ENCODE measurements at regions not wholly inside any gene's neighbourhood (a gene's known extent, or its start where the extent isn't known, plus 50 kb on each side); places are given as distances from the start of the nearest gene placed in this dataset.
"Not testable (repeated sequence)": the region's sequence is repeated elsewhere in the genome, so short reads cannot be mapped to it uniquely, and the experiment has no call there.

DNA sequence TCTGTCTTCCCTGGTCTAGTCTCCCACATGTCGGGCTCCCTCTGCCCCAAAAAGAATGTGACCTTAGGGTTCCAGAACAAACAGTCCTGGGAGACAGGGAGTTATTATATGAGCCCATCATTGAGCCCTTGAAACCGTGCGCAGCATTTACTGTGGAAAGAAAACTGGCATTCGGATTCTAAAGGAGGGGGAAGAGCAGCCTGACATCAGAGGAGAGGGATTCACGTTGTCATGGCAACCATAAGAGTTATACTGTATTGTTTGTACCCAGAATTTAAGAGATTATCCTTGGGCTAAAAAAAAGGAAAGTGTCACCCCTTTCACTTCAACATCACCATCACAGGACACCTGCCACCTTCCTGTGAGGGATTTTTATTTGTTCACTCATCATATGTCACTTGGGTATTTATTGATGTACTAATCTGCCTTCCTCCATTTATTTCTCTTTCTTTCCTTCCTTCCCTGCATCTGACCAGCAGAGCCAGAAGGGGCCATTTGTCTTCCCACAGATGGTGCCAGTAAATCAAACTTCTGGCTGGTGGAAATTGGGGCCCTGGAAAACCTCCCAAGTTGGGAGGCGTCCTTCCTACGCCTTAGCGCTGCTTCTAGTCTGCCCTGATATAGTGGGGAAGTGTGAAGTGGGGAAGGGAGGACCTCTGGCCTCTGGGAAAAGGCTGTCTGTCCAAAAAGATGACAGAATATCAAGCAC is 64.9 kb upstream of the FRMPD3 start:
- Histone ChIP-seq H3K36me3 (ENCODE audit: control insufficient read depth, insufficient read depth, low read length) (no peaks in the 10 kb centered on the region), H3K9ac (no peak overlapping the region), H3K9me3 (ENCODE audit: control insufficient read depth, low read length) (no peaks in the 10 kb centered on the region), H3K4me1 (no peaks in the 10 kb centered on the region), H3K79me2 (no peaks in the 10 kb centered on the region), H2AFZ (no peak overlapping the region), H3K27me3 (ENCODE audit: control insufficient read depth, insufficient read depth, low read length) (no peaks in the 10 kb centered on the region), H3K27ac (no peak overlapping the region), H3K4me3 (ENCODE audit: low read depth, low read length) (no peak overlapping the region), H3K4me2 (ENCODE audit: low read length) (no peak overlapping the region)
- TF ChIP-seq CTCF (IDR thresholded peaks at IDR 0.05), result no peak

GRCh38 chrX:107389726-107390125 is 59.7 kb upstream of the FRMPD3 start:
- H3K4me1 ChIP-seq, result no peaks in the 10 kb centered on the region
- H3K27ac ChIP-seq, result no peak overlapping the region
- no peaks in the 10 kb centered on the region for H3K9me3 ChIP-seq (ENCODE audit: control insufficient read depth, low read length)
- no peaks in the 10 kb centered on the region for H3K36me3 ChIP-seq (ENCODE audit: control insufficient read depth, insufficient read depth, low read length)
- no peak overlapping the region for H2AFZ ChIP-seq
- H3K27me3 ChIP-seq (ENCODE audit: control insufficient read depth, insufficient read depth, low read length), result no peaks in the 10 kb centered on the region
- no peak overlapping the region for H3K9ac ChIP-seq
- no peak overlapping the region for H3K4me3 ChIP-seq (ENCODE audit: low read depth, low read length)
- H3K79me2 ChIP-seq, result no peaks in the 10 kb centered on the region
- no peak overlapping the region for H3K4me2 ChIP-seq (ENCODE audit: low read length)
- TF ChIP-seq CTCF (IDR thresholded peaks at IDR 0.05), result no peak

DNA sequence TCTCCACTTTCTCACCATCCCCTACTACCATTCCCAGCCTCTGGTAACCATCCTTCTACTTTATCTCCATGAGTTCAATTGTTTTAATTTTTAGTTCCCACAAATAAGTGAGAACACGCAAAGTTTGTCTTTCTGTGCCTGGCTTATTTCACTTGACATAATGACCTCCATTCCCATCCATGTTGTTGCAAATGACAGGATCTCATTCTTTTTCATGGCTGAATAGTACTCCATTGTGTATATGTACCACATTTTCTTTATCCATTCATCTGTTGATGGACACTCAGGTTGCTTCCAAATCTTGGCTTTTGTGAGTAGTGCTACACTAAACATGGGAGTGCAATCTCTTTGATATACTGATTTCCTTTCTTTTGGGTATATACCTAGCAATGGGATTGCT is 55.8 kb upstream of the FRMPD3 start:
- not testable (repeated sequence) for H3K4me2 ChIP-seq (ENCODE audit: low read length); H3K36me3 ChIP-seq (ENCODE audit: control insufficient read depth, insufficient read depth, low read length); H3K79me2 ChIP-seq; H3K4me3 ChIP-seq (ENCODE audit: low read depth, low read length); H3K4me1 ChIP-seq; H3K27me3 ChIP-seq (ENCODE audit: control insufficient read depth, insufficient read depth, low read length); H2AFZ ChIP-seq; H3K9me3 ChIP-seq (ENCODE audit: control insufficient read depth, low read length); H3K9ac ChIP-seq; H3K27ac ChIP-seq

DNA sequence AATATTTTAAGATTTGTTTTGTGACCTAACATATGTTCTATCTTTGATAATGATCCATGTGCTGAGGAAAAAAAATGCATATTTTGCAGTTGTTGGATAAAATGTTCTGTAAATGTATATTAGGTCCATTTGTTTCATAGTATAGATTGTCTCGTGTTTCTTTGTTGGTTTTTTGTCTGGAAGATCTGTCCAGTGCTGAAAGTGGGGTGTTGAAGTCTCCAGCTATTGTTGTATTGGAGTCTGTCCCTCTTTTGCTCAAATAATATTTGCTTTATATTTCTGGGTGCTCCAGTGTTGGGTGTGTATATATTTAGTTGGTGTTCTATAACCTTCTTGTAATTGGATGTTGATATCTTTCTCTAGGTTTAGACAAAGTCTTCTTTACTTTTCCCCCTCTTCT is 53.2 kb upstream of the FRMPD3 start:
- no peak overlapping the region for H2AFZ ChIP-seq
- no peak overlapping the region for H3K4me2 ChIP-seq (ENCODE audit: low read length)
- H3K27ac ChIP-seq, result no peak overlapping the region
- no peaks in the 10 kb centered on the region for H3K9me3 ChIP-seq (ENCODE audit: control insufficient read depth, low read length)
- no peak overlapping the region for H3K4me3 ChIP-seq (ENCODE audit: low read depth, low read length)
- no peak for TF ChIP-seq CTCF (IDR thresholded peaks at IDR 0.05)
- H3K4me1 ChIP-seq, result no peaks in the 10 kb centered on the region
- H3K79me2 ChIP-seq, result no peaks in the 10 kb centered on the region
- H3K9ac ChIP-seq, result no peak overlapping the region
- H3K27me3 ChIP-seq (ENCODE audit: control insufficient read depth, insufficient read depth, low read length), result no peaks in the 10 kb centered on the region
- no peaks in the 10 kb centered on the region for H3K36me3 ChIP-seq (ENCODE audit: control insufficient read depth, insufficient read depth, low read length)

DNA sequence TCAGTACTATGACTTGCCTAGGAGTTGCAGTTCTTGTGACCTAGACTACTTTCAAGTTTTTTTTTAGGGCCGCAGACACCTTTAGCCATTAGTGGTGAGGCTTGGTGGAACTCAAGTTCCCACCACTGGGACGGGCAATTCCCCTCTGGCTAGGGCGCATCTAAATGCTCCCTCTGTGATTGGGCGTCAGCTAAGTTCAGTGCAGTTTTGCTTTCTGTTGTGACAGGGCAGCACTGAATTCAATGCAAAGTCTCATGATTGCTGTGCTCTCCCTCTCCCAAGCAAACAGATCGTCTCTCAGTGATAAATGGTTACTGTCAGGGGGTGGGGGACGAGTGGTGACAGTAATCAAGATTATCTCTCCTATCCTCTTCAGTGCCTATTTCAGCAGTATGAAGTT is 52.7 kb upstream of the FRMPD3 start:
- TF ChIP-seq CTCF (IDR thresholded peaks at IDR 0.05), result no peak
- no peak overlapping the region for H3K27ac ChIP-seq
- H3K9ac ChIP-seq, result no peak overlapping the region
- no peaks in the 10 kb centered on the region for H3K4me1 ChIP-seq
- H2AFZ ChIP-seq, result no peak overlapping the region
- no peak overlapping the region for H3K4me3 ChIP-seq (ENCODE audit: low read depth, low read length)
- H3K4me2 ChIP-seq (ENCODE audit: low read length), result no peak overlapping the region
- no peaks in the 10 kb centered on the region for H3K9me3 ChIP-seq (ENCODE audit: control insufficient read depth, low read length)
- no peaks in the 10 kb centered on the region for H3K36me3 ChIP-seq (ENCODE audit: control insufficient read depth, insufficient read depth, low read length)
- no peaks in the 10 kb centered on the region for H3K79me2 ChIP-seq
- no peaks in the 10 kb centered on the region for H3K27me3 ChIP-seq (ENCODE audit: control insufficient read depth, insufficient read depth, low read length)

Data from parathyroid adenoma (tissue), 2 donors.